Medulla oblongata (tissue), 1 donor: ENCODE measurements at regions not wholly inside any gene's neighbourhood (a gene's known extent, or its start where the extent isn't known, plus 50 kb on each side); places are given as distances from the start of the nearest gene placed in this dataset.

ENCODE experiments used
- DNase-seq: peaks from one replicate; pipeline ENCODE4 v3.0.0-alpha.2; 2015; ENCODE audit errors: extremely low spot score

- no peak for DNase-seq
These were observed 462.7 kb upstream of the DEPDC1 start for GRCh38 chr1:68959461-68960030.

- no peak for DNase-seq
These were observed 464.3 kb upstream of the DEPDC1 start for GRCh38 chr1:68961143-68961542.

GRCh38 chr1:68963353-68963752 is 466.5 kb upstream of the DEPDC1 start:
- no peak for DNase-seq

GRCh38 chr1:68969441-68969840 is 472.6 kb upstream of the DEPDC1 start:
- no peak for DNase-seq

- DNase-seq: no peak
These were observed 473.7 kb upstream of the DEPDC1 start for GRCh38 chr1:68970571-68970970.

GRCh38 chr1:68973459-68974244 is 476.8 kb upstream of the DEPDC1 start:
- DNase-seq: no peak

GRCh38 chr1:68974447-68974846 is 477.6 kb upstream of the DEPDC1 start:
- DNase-seq: no peak

GRCh38 chr1:68975212-68975933 is 478.5 kb upstream of the DEPDC1 start:
- DNase-seq: no peak

- DNase-seq: no peak
These were observed 480.2 kb upstream of the DEPDC1 start for GRCh38 chr1:68976916-68977610.

GRCh38 chr1:68979891-68980290 is 483.0 kb upstream of the DEPDC1 start:
- no peak for DNase-seq

- DNase-seq: no peak
These were observed 487.4 kb upstream of the DEPDC1 start for GRCh38 chr1:68984289-68984688.

GRCh38 chr1:68994096-68994495 is 497.2 kb upstream of the DEPDC1 start:
- DNase-seq: no peak

- no peak for DNase-seq
These were observed 519.6 kb upstream of the DEPDC1 start for GRCh38 chr1:69016468-69016867.

GRCh38 chr1:69029649-69030048 is 532.8 kb upstream of the DEPDC1 start:
- DNase-seq: no peak

GRCh38 chr1:69038379-69038778 is 529.3 kb upstream of the LRRC7 start:
- DNase-seq: no peak

- DNase-seq: no peak
These were observed 522.1 kb upstream of the LRRC7 start for GRCh38 chr1:69045572-69045971.

- no peak for DNase-seq
These were observed 512.5 kb upstream of the LRRC7 start for GRCh38 chr1:69055194-69055593.

GRCh38 chr1:69058454-69058853 is 509.3 kb upstream of the LRRC7 start:
- DNase-seq: no peak

GRCh38 chr1:69070660-69071373 is 496.9 kb upstream of the LRRC7 start:
- DNase-seq: no peak

- no peak for DNase-seq
These were observed 494.5 kb upstream of the LRRC7 start for GRCh38 chr1:69073176-69073575.

- DNase-seq: no peak
These were observed 491.1 kb upstream of the LRRC7 start for GRCh38 chr1:69076631-69077030.

- DNase-seq: no peak
These were observed 490.5 kb upstream of the LRRC7 start for GRCh38 chr1:69077198-69077597.
